H9 (cell line): ENCODE measurements at regions not wholly inside any gene's neighbourhood (a gene's known extent, or its start where the extent isn't known, plus 50 kb on each side); places are given as distances from the start of the nearest gene placed in this dataset.

Experiments used
- DNase-seq: peaks from one replicate; pipeline ENCODE4 v3.0.0-alpha.2; 2017
- H2AFZ ChIP-seq: one replicate; pipeline ENCODE4 v1.6.1; 2013; ENCODE audit warnings: mild to moderate bottlenecking, low read length, control low read depth, moderate library complexity
- H2AK5ac ChIP-seq: 2 replicates; pipeline ENCODE4 v1.6.1; 2013; ENCODE audit warnings: low read length, control low read depth, mixed read lengths; ENCODE audit not compliant: insufficient read length
- H2BK120ac ChIP-seq: one replicate; pipeline ENCODE4 v1.6.1; 2013; ENCODE audit warnings: low read depth, mild to moderate bottlenecking, low read length, control low read depth, inconsistent platforms; ENCODE audit not compliant: poor library complexity, severe bottlenecking
- H2BK12ac ChIP-seq: 2 replicates; pipeline ENCODE4 v1.6.1; 2013; ENCODE audit warnings: low read length, control low read depth, mixed read lengths, low read depth; ENCODE audit not compliant: insufficient read length
- H2BK15ac ChIP-seq: 2 replicates; pipeline ENCODE4 v1.6.1; 2013; ENCODE audit warnings: low read depth, low read length, control low read depth
- H2BK20ac ChIP-seq: one replicate; pipeline ENCODE4 v1.6.1; 2013; ENCODE audit warnings: low read depth, mild to moderate bottlenecking, low read length, control low read depth, inconsistent platforms; ENCODE audit not compliant: poor library complexity, severe bottlenecking
- H2BK5ac ChIP-seq: 2 replicates; pipeline ENCODE4 v1.6.1; 2013; ENCODE audit warnings: low read length, control low read depth, mixed read lengths; ENCODE audit not compliant: insufficient read length
- H3K14ac ChIP-seq: 2 replicates; pipeline ENCODE4 v1.6.1; 2013; ENCODE audit warnings: low read length, control low read depth; ENCODE audit not compliant: insufficient read depth
- H3K18ac ChIP-seq: 2 replicates; pipeline ENCODE4 v1.6.1; 2013; ENCODE audit warnings: low read depth, mild to moderate bottlenecking, mixed read lengths, low read length, control low read depth; ENCODE audit not compliant: insufficient read length
- H3K23ac ChIP-seq: 2 replicates; pipeline ENCODE4 v1.6.1; 2013; ENCODE audit warnings: low read length, control low read depth, mixed read lengths, low read depth; ENCODE audit not compliant: insufficient read length
- H3K23me2 ChIP-seq: 2 replicates; pipeline ENCODE4 v1.6.1; 2013; ENCODE audit warnings: low read depth, mild to moderate bottlenecking, mixed read lengths, low read length, control low read depth; ENCODE audit not compliant: insufficient read length, poor library complexity, severe bottlenecking
- H3K27ac ChIP-seq: 2 replicates; pipeline ENCODE4 v1.5.1; 2013; ENCODE audit warnings: low read length, control low read depth, mixed read lengths, low read depth; ENCODE audit not compliant: insufficient read length
- H3K27me3 ChIP-seq: 2 replicates; pipeline ENCODE4 v1.6.1; 2013; ENCODE audit warnings: low read length, control low read depth, inconsistent platforms; ENCODE audit not compliant: insufficient read depth
- H3K4ac ChIP-seq: 2 replicates; pipeline ENCODE4 v1.6.1; 2013; ENCODE audit warnings: low read depth, mild to moderate bottlenecking, control low read depth, inconsistent platforms, low read length, moderate library complexity
- H3K4me1 ChIP-seq: 2 replicates; pipeline ENCODE4 v1.6.1; 2013; ENCODE audit warnings: low read length, control low read depth, inconsistent platforms; ENCODE audit not compliant: insufficient read depth
- H3K4me2 ChIP-seq: 2 replicates; pipeline ENCODE4 v1.6.1; 2013; ENCODE audit warnings: low read length, control low read depth, mixed read lengths; ENCODE audit not compliant: insufficient read length, insufficient read depth
- H3K56ac ChIP-seq: 2 replicates; pipeline ENCODE4 v1.6.1; 2013; ENCODE audit warnings: low read depth, mild to moderate bottlenecking, mixed read lengths, low read length, control low read depth; ENCODE audit not compliant: insufficient read length
- H3K79me1 ChIP-seq: 2 replicates; pipeline ENCODE4 v1.6.1; 2013; ENCODE audit warnings: low read depth, mild to moderate bottlenecking, moderate library complexity, low read length, control low read depth, inconsistent platforms; ENCODE audit not compliant: insufficient read depth, poor library complexity, severe bottlenecking
- H3K79me2 ChIP-seq: 2 replicates; pipeline ENCODE4 v1.6.1; 2013; ENCODE audit warnings: low read length, control low read depth, inconsistent platforms; ENCODE audit not compliant: insufficient read depth
- H3K9ac ChIP-seq: 2 replicates; pipeline ENCODE4 v1.6.1; 2013; ENCODE audit warnings: low read length, control low read depth, mixed read lengths; ENCODE audit not compliant: insufficient read length; ENCODE audit errors: extremely low read depth
- H3K9me3 ChIP-seq: one replicate; pipeline ENCODE4 v1.6.1; 2013; ENCODE audit warnings: low read depth, low read length, inconsistent platforms; ENCODE audit not compliant: control insufficient read depth
- H3T11ph ChIP-seq: one replicate; pipeline ENCODE4 v1.6.1; 2013; ENCODE audit warnings: mild to moderate bottlenecking, low read length, control low read depth, inconsistent platforms
- H4K20me1 ChIP-seq: one replicate; pipeline ENCODE4 v1.6.1; 2013; ENCODE audit not compliant: control insufficient read depth, insufficient read length, insufficient read depth
- H4K5ac ChIP-seq: 2 replicates; pipeline ENCODE4 v1.6.1; 2013; ENCODE audit warnings: low read depth, mild to moderate bottlenecking, mixed read lengths, low read length, control low read depth; ENCODE audit not compliant: insufficient read length
- H4K8ac ChIP-seq: replicated peaks from 2 replicates; pipeline ENCODE4 v1.6.1; 2013; ENCODE audit warnings: low read length, control low read depth, mixed read lengths, low read depth; ENCODE audit not compliant: insufficient read length
- H4K91ac ChIP-seq: 2 replicates; pipeline ENCODE4 v1.6.1; 2013; ENCODE audit warnings: low read depth, mild to moderate bottlenecking, moderate library complexity, mixed read lengths, low read length, control low read depth; ENCODE audit not compliant: insufficient read length
- H3K27ac Mint-ChIP-seq, 3 experiments: 2 replicates in 2 of 3; 3 replicates in 1 of 3; pipeline ENCODE4 v1.8.0; 2020 to 2021; ENCODE audit warnings: mixed read lengths in 3 of 3, mild to moderate bottlenecking in 1 of 3, moderate library complexity in 1 of 3
- H3K27me3 Mint-ChIP-seq: 2 replicates; pipeline ENCODE4 v1.8.0; 2021; ENCODE audit warnings: low read depth, mild to moderate bottlenecking, moderate library complexity, mixed read lengths
- H3K36me3 Mint-ChIP-seq, 3 experiments: 2 replicates in 2 of 3; 3 replicates in 1 of 3; pipeline ENCODE4 v1.8.0; 2020 to 2021; ENCODE audit warnings: low read depth in 3 of 3, mixed read lengths in 3 of 3; ENCODE audit not compliant: insufficient read depth in 1 of 3
- H3K4me1 Mint-ChIP-seq, 2 experiments: 2 replicates each; pipeline ENCODE4 v1.8.0; 2020; ENCODE audit warnings: mixed read lengths in 2 of 2
- H3K4me3 Mint-ChIP-seq, 2 experiments: 2 replicates in 1 of 2; 3 replicates in 1 of 2; pipeline ENCODE4 v1.8.0; 2020 to 2021; ENCODE audit warnings: mild to moderate bottlenecking in 2 of 2, mixed read lengths in 2 of 2, moderate library complexity in 1 of 2
- H3K9me3 Mint-ChIP-seq, 2 experiments: 2 replicates in 1 of 2; 3 replicates in 1 of 2; pipeline ENCODE4 v1.8.0; 2020; ENCODE audit warnings: mild to moderate bottlenecking in 2 of 2, mixed read lengths in 2 of 2, moderate library complexity in 1 of 2
- WGBS: extraction: QIAGEN DNeasy Blood & Tissue Kit; methylation state at CpG from one replicate; pipeline ENCODE4 v1.1.7; 2013; ENCODE audit warnings: missing lambda C conversion rate, low lambda C conversion rate, mixed read lengths; ENCODE audit not compliant: insufficient read length; ENCODE audit errors: extremely low coverage; 5-methylcytosine and 5-hydroxymethylcytosine counted together
- TF ChIP-seq, protein P1 (sequence below): fragments of 200-600 bp; sonication (generic); conservative IDR thresholded peaks from 3 replicates; pipeline ENCODE4 v1.8.0; 2021; ENCODE audit warnings: antibody characterized with exemption, mild to moderate bottlenecking

DNA sequence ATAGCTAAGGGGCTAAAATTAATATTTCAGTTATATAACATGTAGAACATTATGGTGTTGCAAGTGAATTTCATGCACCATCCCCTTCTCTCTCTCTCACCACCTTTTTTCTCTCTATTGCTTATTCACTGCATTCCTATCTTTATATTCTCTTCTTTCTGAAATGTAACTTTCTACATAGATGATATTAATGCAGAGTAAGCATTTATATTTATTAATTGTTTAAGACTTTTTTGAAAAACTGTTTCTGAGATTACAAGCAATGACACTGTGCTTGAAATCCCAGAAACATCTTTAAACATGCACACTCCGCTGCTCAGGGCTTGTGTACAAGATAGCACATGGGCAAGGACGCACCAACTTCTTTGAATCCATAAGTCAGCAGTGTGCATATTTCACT, 567.7 kb upstream of the SGCD start:
- Mint-ChIP-seq H3K27ac (no peak overlapping the region), H3K36me3 (peaks cover 2 to 11% (median 7%) of the 10 kb centered on the region in 3 experiments; a peak in 6 of 7 replicates), H3K4me1 (no peaks in the 10 kb centered on the region), H3K4me3 (no peak overlapping the region), H3K9me3 (peaks cover 15 to 16% of the 10 kb centered on the region in 2 experiments), H3K27me3 (no peaks in the 10 kb centered on the region; the same call in 1 of the 2 replicates)
- no peak overlapping the region for H3K27ac ChIP-seq
- H3K79me2 ChIP-seq: no peaks in the 10 kb centered on the region
- no peak overlapping the region for H2BK5ac ChIP-seq
- no peak overlapping the region for H2AK5ac ChIP-seq
- WGBS: no CpG with 5 or more reads among the region's 2 CpGs
- H2BK15ac ChIP-seq: no peak overlapping the region
- no peak overlapping the region for H3K18ac ChIP-seq
- H3K9ac ChIP-seq: no peak overlapping the region
- no peaks in the 10 kb centered on the region for H3K4me1 ChIP-seq
- no peak overlapping the region for H2BK120ac ChIP-seq
- no peak overlapping the region for H3K4me2 ChIP-seq
- no peak overlapping the region for H3K14ac ChIP-seq
- no peak overlapping the region for H4K8ac ChIP-seq
- H2AFZ ChIP-seq: no peak overlapping the region
- no peak for DNase-seq
- H3K4ac ChIP-seq: no peak overlapping the region
- no peak overlapping the region for H2BK12ac ChIP-seq
- H4K20me1 ChIP-seq: no peaks in the 10 kb centered on the region
- TF ChIP-seq, protein P1, sequence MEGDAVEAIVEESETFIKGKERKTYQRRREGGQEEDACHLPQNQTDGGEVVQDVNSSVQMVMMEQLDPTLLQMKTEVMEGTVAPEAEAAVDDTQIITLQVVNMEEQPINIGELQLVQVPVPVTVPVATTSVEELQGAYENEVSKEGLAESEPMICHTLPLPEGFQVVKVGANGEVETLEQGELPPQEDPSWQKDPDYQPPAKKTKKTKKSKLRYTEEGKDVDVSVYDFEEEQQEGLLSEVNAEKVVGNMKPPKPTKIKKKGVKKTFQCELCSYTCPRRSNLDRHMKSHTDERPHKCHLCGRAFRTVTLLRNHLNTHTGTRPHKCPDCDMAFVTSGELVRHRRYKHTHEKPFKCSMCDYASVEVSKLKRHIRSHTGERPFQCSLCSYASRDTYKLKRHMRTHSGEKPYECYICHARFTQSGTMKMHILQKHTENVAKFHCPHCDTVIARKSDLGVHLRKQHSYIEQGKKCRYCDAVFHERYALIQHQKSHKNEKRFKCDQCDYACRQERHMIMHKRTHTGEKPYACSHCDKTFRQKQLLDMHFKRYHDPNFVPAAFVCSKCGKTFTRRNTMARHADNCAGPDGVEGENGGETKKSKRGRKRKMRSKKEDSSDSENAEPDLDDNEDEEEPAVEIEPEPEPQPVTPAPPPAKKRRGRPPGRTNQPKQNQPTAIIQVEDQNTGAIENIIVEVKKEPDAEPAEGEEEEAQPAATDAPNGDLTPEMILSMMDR: no peak
- no peaks in the 10 kb centered on the region for H3K79me1 ChIP-seq
- H4K91ac ChIP-seq: no peak overlapping the region
- no peak overlapping the region for H2BK20ac ChIP-seq
- H3K27me3 ChIP-seq: no peaks in the 10 kb centered on the region
- no peak overlapping the region for H4K5ac ChIP-seq
- H3K56ac ChIP-seq: no peak overlapping the region
- H3K9me3 ChIP-seq: no peaks in the 10 kb centered on the region
- no peak overlapping the region for H3K23ac ChIP-seq
- no peaks in the 10 kb centered on the region for H3K23me2 ChIP-seq
- H3T11ph ChIP-seq: no peak overlapping the region
